DOHH2 (cell line): ENCODE measurements at regions not wholly inside any gene's neighbourhood (a gene's known extent, or its start where the extent isn't known, plus 50 kb on each side); places are given as distances from the start of the nearest gene placed in this dataset.

Experiments used
- CTCF ChIP-seq: fragments of 200-600 bp; sonication (generic); IDR thresholded peaks from one replicate; pipeline ENCODE4 v1.5.1; 2014; ENCODE audit warnings: antibody characterized with exemption, mild to moderate bottlenecking, low read depth, low read length; ENCODE audit not compliant: poor library complexity, severe bottlenecking
- EZH2phosphoT487 ChIP-seq: fragments of 200-600 bp; sonication (generic); IDR thresholded peaks from 2 replicates; pipeline ENCODE4 v1.6.1; 2017; ENCODE audit warnings: borderline replicate concordance, mild to moderate bottlenecking, antibody characterized with exemption, low read length, moderate library complexity, mixed read lengths

GRCh38 chr2:139949242-139949972, 1169.2 kb upstream of the NXPH2 start:
- TF ChIP-seq CTCF (no peak), EZH2phosphoT487 (no peak)
